Esophagus squamous epithelium (tissue), 4 donors: ENCODE measurements at regions not wholly inside any gene's neighbourhood (a gene's known extent, or its start where the extent isn't known, plus 50 kb on each side); places are given as distances from the start of the nearest gene placed in this dataset.

Source experiments
- CTCF ChIP-seq, 6 experiments: fragments of 450-650 bp in 4 of 6; fragments of 200-600 bp in 2 of 6; sonication (generic) in 2 of 6; IDR thresholded peaks; one replicate each; pipeline ENCODE4 v1.5.1; 2016 to 2019; ENCODE audit warnings: antibody characterized with exemption in 6 of 6, mild to moderate bottlenecking in 4 of 6, moderate library complexity in 4 of 6
- POLR2A ChIP-seq, 4 donors: fragments of 450-650 bp; IDR thresholded peaks; one replicate each; pipeline ENCODE4 v1.6.1; 2017; ENCODE audit warnings: antibody characterized with exemption in 4 of 4, mild to moderate bottlenecking in 4 of 4, moderate library complexity in 3 of 4

- TF ChIP-seq CTCF (IDR thresholded peaks at IDR 0.05) (peak in 3 of 6 experiments; percentile 12 to 44 (median 13)), POLR2A (IDR thresholded peaks at IDR 0.05) (no peak)
Measured at GRCh38 chr11:119479685-119480275, 56.8 kb upstream of the THY1 start.
